ENCODE measurements at regions not wholly inside any gene's neighbourhood (a gene's known extent, or its start where the extent isn't known, plus 50 kb on each side); places are given as distances from the start of the nearest gene placed in this dataset.

- Histone ChIP-seq H3K9me3 (ENCODE audit: insufficient read depth in 2 of 2, low read depth in 1 of 2, low read length in 1 of 2) (no peaks in the 10 kb centered on the region), H2BK12ac (ENCODE audit: low read depth, low read length) (peak overlapping the region; percentile 98; the same call in 1 of the 2 replicates), H3K27me3 (replicated peaks in 1 of 4; ENCODE audit: control insufficient read depth in 3 of 4, extremely low read depth in 1 of 4, insufficient read depth in 3 of 4, low read length in 3 of 4) (no peaks in the 10 kb centered on the region), H3K4me3 (ENCODE audit: extremely low read depth in 1 of 4, insufficient read depth in 2 of 4, low read depth in 3 of 4, low read length in 4 of 4) (peak overlapping the region in 2 of 4 experiments; percentile 1 to 6; a peak in 3 of 8 replicates), H3K27ac (ENCODE audit: low read depth, low read length) (peak overlapping the region; percentile 32; the same call in 1 of the 2 replicates), H3K79me2 (ENCODE audit: control insufficient read depth in 1 of 2, insufficient read depth in 2 of 2, low read length in 2 of 2) (no peaks in the 10 kb centered on the region), H2AK5ac (ENCODE audit: low read depth, low read length) (no peak overlapping the region; the same call in 1 of the 2 replicates), H2AFZ (ENCODE audit: low read length) (0 out of 2 replicates have a peak overlapping the region, but pooled peaks have one; percentile 37), H3K23ac (ENCODE audit: insufficient read length) (no peak overlapping the region), H4K91ac (replicated peaks; ENCODE audit: insufficient read length, low read length) (peak overlapping the region; percentile 75), H3K18ac (ENCODE audit: extremely low read depth, low read length) (peak overlapping the region; percentile 92), H3K23me2 (ENCODE audit: low read depth, low read length) (no peaks in the 10 kb centered on the region), H2BK20ac (ENCODE audit: low read length) (peak overlapping the region; percentile 100), H4K20me1 (replicated peaks in 1 of 2; ENCODE audit: control insufficient read depth in 1 of 2, insufficient read depth in 2 of 2, low read length in 2 of 2) (no peaks in the 10 kb centered on the region), H3K4me1 (replicated peaks in 1 of 4; ENCODE audit: control insufficient read depth in 3 of 4, insufficient read depth in 4 of 4, low read length in 3 of 4) (peaks cover 24 to 38% (median 28%) of the 10 kb centered on the region in 4 experiments), H3K36me3 (ENCODE audit: control insufficient read depth in 2 of 4, insufficient read depth in 4 of 4, low read length in 3 of 4) (no peaks in the 10 kb centered on the region), H4K8ac (ENCODE audit: extremely low read depth, insufficient read depth, low read length) (0 out of 2 replicates have a peak overlapping the region, but pooled peaks have one; percentile 51), H2BK5ac (ENCODE audit: low read depth, low read length) (peak overlapping the region; percentile 76), H3K79me1 (ENCODE audit: low read depth, low read length) (no peaks in the 10 kb centered on the region), H3K14ac (ENCODE audit: insufficient read length) (no peak overlapping the region), H2BK120ac (replicated peaks; ENCODE audit: low read depth, low read length) (peak overlapping the region; percentile 81), H3K56ac (replicated peaks; ENCODE audit: insufficient read length, low read depth, low read length) (no peak overlapping the region), H3K4ac (replicated peaks; ENCODE audit: insufficient read length, low read depth, low read length) (peak overlapping the region; percentile 40), H3K9ac (replicated peaks in 1 of 4; ENCODE audit: extremely low read depth in 1 of 4, low read depth in 3 of 4, low read length in 3 of 4) (no peak overlapping the region; a peak in 1 of 7 replicates), H2BK15ac (ENCODE audit: low read length) (peak overlapping the region; percentile 85; the same call in 1 of the 2 replicates), H3K4me2 (ENCODE audit: insufficient read depth in 1 of 2, low read depth in 2 of 2, low read length in 2 of 2) (peak overlapping the region; percentile 56 to 64), H4K5ac (ENCODE audit: insufficient read length, low read depth, low read length) (peak overlapping the region; percentile 3)
- POLR2A ChIA-PET (ENCODE audit: partially characterized antibody) = interaction anchor here (1.3 kb wide), 1 partner anchor 14 kb away, joined by 3 read pairs; no protein-coding TSS in a partner anchor
- FAIRE-seq (no peak), DNase-seq (ENCODE audit: low read depth in 1 of 2, low spot score in 2 of 2) (peak in 1 of 2 experiments; percentile 82)
- CTCF ChIA-PET (ENCODE audit: partially characterized antibody) = interaction anchor here (0.6 to 3.0 kb wide), 12 partner anchors 9 to 497 kb away, joined by 3 to 13 read pairs (median 4); no protein-coding TSS in a partner anchor
- WGBS, 2 experiments (ENCODE audit: extremely low coverage in 1 of 2, insufficient coverage in 1 of 2, insufficient read length in 1 of 2, insufficient replicate concordance in 2 of 2, low coverage in 1 of 2, low lambda C conversion rate in 2 of 2, missing lambda C conversion rate in 1 of 2) = 25% methylated on average over 19 of the region's 19 CpGs; no CpG with 5 or more reads in 1 of the 2 experiments
- TF ChIP-seq ASH2L (IDR thresholded peaks at IDR 0.05; ENCODE audit: low read length) (peak; percentile 57), SIN3A (conservative IDR thresholded peaks at IDR 0.05 in 1 of 2, IDR thresholded peaks at IDR 0.05 in 1 of 2; ENCODE audit: low read depth in 1 of 2, low read length in 2 of 2) (peak in 1 of 2 experiments; percentile 79; a peak in 2 of 4 replicates), RBBP5 (IDR thresholded peaks at IDR 0.05; ENCODE audit: borderline replicate concordance, low read depth, low read length) (0 out of 2 replicates have a peak, but pooled peaks have one; percentile 44), RNF2 (IDR thresholded peaks at IDR 0.05; ENCODE audit: borderline replicate concordance, low read depth, low read length, missing control alignments, poor library complexity, severe bottlenecking) (no peak), TBP (IDR thresholded peaks at IDR 0.05; ENCODE audit: low read depth, low read length) (no peak), USF2 (IDR thresholded peaks at IDR 0.05; ENCODE audit: low read length) (no peak), RAD21 (IDR thresholded peaks at IDR 0.05 in 1 of 2, conservative IDR thresholded peaks at IDR 0.05 in 1 of 2; ENCODE audit: low read depth in 2 of 2, low read length in 2 of 2) (peak; percentile 36 to 49; a peak in 3 of 4 replicates)
Observed at GRCh38 chr1:224503161-224504118, 68.8 kb upstream of the WDR26 start.

All from H1 (cell line).